GM21619 (cell line): ENCODE measurements at regions not wholly inside any gene's neighbourhood (a gene's known extent, or its start where the extent isn't known, plus 50 kb on each side); places are given as distances from the start of the nearest gene placed in this dataset.

Experiments used
- ATAC-seq: cut with Tn5 transposase; IDR thresholded peaks from one replicate; pipeline ENCODE4 v1.9.1; 2021; ENCODE audit not compliant: unreplicated experiment

DNA sequence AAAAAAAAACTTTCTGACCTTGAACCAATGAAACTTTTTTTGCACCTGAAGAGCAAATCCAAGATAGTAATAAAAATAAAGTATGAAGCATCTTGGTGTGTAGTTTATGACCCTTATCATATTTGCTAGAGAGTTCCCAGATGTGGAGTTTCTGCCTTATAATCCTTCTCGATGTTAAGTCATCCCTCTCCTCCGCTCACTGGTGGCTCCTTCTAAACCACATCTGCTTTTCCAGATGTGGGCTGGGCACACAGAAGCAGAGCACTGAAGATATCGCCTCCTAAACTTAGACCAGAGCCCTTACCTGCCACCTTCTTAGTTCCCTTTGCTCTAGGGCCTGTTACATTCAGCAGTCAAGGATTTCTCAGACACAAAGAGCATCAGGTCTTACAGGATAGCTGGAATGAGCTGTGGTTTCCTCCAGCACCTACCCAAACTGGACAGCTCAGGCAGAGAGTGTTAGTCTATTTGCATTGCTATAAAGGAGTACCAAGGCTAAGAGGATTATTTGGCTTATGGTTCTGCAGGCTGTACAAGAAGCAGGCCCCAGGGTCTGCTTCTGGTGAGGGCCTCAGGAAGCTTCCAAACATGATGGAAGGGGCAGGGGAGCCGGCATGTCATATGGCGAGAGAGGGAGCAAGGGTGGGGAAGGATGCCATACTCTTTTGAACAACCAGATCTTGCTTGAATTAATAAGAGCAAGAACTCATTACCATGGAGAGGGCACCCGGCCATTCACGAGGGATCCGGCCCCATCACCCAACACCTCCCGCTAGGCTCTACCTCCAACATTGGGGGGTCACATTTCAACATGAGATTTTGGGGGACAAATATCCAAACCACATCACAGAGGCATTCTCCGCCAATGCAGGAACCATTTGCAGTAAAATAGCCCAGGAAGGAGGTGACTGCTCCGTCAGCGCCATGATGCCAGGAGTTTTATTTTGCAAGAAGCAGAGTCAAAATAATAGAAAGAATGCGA lies 75.6 kb upstream of the HELT start:
- no peak for ATAC-seq

DNA sequence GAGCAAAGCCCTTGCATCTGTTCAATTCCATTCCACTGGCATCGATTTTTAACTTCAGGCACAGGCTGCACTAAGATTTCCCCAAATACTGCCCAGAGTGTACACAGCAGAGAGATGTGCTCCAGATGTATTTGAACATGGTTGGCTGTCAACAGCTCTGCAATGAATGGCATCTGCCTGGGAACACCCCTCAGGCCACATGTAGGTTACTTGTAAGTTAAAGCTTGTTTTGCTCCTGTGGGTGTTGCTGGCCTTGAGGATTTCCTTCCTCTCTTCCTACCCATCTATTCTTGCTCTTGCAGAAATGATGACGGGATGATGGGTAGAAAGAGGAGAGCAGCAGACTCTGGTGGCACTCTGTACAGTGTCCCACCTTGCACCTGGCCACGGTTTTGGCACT lies 69.3 kb upstream of the HELT start:
- ATAC-seq: no peak

- ATAC-seq: no peak
These were observed 68.0 kb upstream of the HELT start for GRCh38 chr4:184950117-184950830.

DNA sequence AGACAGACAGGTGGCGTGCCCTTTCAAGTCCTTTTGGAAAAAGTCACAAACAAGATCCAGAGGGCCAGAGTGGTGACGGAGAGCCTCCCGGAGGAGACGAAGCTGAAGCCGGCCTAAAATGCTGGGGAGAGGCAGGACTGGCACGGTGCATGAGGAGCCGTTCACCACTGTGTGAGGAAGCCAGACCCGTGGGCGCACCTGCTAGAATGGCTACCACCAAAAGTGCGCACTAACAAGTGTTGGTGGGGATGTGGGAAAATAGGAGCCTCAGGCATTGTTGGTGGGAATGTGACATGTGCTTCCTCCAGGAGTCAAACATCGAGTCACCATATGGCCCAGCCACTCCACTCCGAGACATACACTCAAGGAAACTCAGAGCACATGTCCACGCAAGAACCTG lies 67.4 kb upstream of the HELT start:
- ATAC-seq: no peak

DNA sequence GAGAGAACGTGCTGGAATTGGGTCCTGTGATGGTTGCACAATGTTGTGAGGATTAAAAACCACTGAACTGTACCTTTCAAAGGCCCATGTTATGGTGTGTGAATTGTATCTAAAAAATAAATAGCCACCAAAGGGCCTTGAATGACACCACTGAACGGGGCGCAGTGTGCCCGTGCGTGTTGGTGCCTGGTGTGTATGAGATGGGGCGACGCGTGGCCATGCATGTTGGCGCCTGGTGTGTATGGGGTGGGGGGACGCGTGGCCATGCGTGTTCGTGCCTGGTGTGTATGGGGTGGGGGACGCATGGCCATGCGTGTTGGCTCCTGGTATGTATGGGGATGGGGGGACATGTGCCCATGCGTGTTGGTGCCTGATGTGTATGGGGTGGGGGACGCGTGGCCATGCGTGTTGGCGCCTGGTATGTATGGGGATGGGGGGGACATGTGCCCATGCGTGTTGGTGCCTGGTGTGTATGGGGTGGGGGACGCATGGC lies 66.6 kb upstream of the HELT start:
- no peak for ATAC-seq

GRCh38 chr4:184952522-184952921 lies 65.8 kb upstream of the HELT start:
- ATAC-seq: no peak

- no peak for ATAC-seq
These were observed 64.8 kb upstream of the HELT start for GRCh38 chr4:184953421-184953945.

- ATAC-seq: no peak
These were observed 64.3 kb upstream of the HELT start for GRCh38 chr4:184953971-184954370.

GRCh38 chr4:184954482-184954881 lies 63.8 kb upstream of the HELT start:
- ATAC-seq: no peak

DNA sequence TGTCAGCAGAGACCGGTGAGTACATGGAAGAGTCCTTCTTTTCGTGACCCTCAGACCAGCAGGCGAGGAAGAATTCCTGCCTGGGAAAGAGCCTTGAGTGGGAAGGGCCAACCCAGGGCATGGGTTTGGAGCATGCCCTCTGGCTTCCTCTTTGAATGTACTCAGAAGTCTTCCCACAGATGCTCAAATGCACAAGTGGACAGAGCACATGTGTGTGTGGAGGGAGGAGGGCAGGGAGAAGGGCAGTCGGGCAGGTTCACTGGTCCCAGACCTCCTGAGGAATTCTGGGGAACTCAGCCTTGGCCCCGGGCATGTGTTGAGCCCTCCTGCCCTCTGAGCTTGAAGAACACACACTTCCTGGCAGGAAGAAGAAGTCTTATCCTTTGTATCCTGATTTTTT lies 63.2 kb upstream of the HELT start:
- ATAC-seq: no peak

GRCh38 chr4:184955636-184956035 lies 62.7 kb upstream of the HELT start:
- peak; percentile 80 for ATAC-seq

DNA sequence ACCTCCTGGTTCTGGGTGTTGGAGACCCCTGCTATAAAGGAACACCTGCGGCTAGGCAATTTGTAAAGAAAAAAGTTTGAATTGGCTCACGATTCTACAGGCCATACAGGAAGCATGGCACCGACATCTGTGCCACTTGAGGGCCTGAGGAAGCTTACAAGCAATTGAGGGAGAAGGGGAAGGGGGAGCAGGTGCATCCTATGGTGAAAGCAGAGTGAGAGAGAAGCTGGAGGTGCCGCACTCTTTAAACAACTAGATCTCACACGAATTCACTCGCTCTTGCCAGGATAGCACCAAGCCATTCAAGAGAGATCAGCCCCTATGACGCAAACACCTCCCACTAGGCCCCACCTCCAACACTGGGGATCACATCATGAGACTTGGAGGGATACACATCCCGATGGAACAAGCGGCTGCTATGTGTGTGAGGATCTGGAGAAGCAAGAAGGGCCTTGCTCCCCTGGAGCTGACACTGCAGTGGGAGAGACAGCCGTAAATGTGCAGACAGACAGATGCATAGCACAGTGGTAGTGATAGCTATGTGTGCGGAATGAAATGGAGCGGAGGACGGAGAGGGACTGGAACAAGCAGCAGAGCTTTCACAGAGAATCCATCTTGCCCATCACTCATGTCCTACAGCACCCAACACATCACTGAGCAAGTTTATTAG lies 60.7 kb upstream of the HELT start:
- ATAC-seq: no peak

GRCh38 chr4:184958127-184958922 lies 60.0 kb upstream of the HELT start:
- no peak for ATAC-seq

DNA sequence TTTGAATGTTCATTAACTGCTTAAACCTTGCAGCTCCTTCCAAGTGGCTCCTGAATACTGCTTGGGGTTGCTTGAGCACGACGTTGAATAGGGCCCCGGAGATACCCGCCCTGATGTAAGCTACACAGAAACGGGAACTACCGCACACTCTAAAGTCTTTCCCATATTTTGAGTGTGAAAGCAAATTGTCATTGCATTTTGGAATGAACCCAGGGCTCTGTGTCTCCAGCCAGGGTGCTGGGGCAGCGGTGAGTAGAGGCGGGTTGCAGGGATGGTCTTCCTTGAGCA lies 59.4 kb upstream of the HELT start:
- no peak for ATAC-seq

GRCh38 chr4:184959309-184959708 lies 59.0 kb upstream of the HELT start:
- no peak for ATAC-seq

- ATAC-seq: no peak
These were observed 58.5 kb upstream of the HELT start for GRCh38 chr4:184959786-184960185.

- no peak for ATAC-seq
These were observed 57.8 kb upstream of the HELT start for GRCh38 chr4:184960505-184960971.

- ATAC-seq: no peak
These were observed 56.6 kb upstream of the HELT start for GRCh38 chr4:184961660-184962059.

- no peak for ATAC-seq
These were observed 56.1 kb upstream of the HELT start for GRCh38 chr4:184962125-184962638.
